Adipose tissue (tissue), 3 donors: ENCODE measurements at regions not wholly inside any gene's neighbourhood (a gene's known extent, or its start where the extent isn't known, plus 50 kb on each side); places are given as distances from the start of the nearest gene placed in this dataset.

Experiments
- H3K27ac ChIP-seq: one replicate; pipeline ENCODE4 v1.5.1; 2013; ENCODE audit warnings: low read depth, low read length
- WGBS, 3 donors: extraction: QIAGEN DNeasy Blood & Tissue Kit; methylation state at CpG; one replicate each; pipeline ENCODE4 v1.1.7; 2013; 5-methylcytosine and 5-hydroxymethylcytosine counted together
- donor health status: healthy with polysubstance abuse.
- donor health status: Bipolar disorder and iron deficiency.
- donor health status: healthy.

DNA sequence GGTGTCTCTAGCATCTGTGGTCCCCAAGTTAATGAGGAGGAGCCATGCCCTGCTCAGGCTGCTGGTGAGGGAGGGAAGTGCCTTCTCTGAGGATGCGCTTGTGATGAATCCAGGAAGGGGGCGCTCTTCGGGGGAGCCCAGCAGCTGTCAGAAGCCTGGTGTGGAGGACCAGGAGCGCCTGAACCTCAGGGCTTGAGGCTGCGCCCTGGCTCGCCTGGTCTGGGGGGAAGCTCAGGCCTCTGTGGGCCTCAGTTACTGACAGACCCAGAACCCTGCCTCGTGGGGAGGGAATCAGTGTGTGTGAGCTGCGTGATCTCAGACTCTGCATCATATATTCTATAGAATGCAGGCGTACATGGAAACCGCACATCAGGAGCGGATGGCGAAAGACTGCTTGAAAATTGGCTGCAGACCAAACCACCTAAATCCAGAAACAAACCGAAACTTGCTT lies 126.1 kb downstream of the SEC14L1 start:
- H3K27ac ChIP-seq: no peak overlapping the region

DNA sequence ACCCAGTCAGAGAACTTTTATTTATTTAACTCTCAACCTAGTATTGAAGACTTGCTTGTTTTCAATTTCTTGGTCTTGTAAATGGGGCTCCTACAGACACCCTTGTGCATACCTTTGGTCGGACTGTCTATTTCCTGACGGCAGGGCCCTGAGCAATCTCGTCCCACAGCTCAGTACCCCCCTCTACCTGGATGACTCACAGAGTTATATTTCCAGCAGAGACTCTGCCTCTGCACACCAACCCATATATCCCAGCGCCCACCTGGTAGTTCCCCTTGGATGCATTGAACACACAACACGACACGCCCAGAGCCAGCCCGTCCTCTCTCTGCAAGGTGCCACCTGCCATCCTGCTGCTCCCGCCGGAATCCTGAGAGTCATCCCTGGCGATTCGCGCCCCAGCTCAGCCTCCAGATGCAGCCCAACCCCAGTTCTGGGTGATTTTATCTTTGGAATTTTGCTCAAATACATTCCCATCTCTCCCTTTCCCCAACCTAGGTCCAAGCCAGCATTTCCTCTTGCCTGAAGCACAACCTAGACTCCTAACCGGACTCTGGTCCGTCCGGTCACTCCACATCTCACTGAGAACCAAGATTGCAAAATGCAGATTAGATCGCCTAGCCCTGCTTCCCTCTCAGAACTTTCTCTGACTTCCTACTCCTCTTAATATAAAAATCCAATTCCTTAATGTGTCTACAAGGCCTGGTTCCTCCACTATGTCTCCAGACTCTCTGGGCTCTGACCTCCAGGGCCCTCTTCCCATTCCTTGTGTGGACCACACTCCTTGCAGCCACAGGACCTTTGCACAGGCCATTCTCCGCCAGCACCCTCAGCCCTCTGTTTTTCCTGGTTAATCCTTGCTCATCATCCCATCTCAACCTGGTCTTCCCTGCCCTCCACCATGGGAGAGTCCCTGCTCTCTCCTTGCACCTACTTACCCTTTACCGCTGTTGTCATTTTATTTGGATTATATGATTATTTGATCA lies 129.2 kb downstream of the SEC14L1 start:
- WGBS, 3 donors: 83 to 90% (median 86%) methylated on average over 18 of the region's 18 CpGs
- H3K27ac ChIP-seq: no peak overlapping the region

More for the DNA sequence above, 126.1 kb downstream of the SEC14L1 start:
- 62 to 80% (median 67%) methylated on average over 13 of the region's 13 CpGs for WGBS, 3 donors

DNA sequence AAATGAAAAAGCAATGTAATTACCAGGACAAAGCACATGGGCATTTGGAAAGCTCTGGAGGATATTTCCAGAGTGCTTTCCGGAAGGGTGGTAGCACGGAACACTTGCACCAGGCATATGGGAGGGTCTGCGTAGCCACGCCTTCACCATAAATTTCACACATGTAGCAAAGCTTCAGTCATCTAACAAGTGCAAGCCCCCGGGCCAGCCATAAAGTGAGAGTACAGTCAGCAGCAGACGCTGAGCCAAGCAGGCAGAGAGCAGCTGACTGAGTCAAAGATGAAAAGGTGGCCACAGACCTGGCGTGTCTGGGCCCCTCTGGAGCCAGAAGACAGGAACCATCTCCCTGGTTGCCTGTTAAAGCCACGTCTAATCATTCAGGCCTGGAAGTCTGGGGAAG lies 130.6 kb downstream of the SEC14L1 start:
- no peak overlapping the region for H3K27ac ChIP-seq
- 87 to 95% (median 92%) methylated on average over 8 of the region's 8 CpGs for WGBS, 3 donors

DNA sequence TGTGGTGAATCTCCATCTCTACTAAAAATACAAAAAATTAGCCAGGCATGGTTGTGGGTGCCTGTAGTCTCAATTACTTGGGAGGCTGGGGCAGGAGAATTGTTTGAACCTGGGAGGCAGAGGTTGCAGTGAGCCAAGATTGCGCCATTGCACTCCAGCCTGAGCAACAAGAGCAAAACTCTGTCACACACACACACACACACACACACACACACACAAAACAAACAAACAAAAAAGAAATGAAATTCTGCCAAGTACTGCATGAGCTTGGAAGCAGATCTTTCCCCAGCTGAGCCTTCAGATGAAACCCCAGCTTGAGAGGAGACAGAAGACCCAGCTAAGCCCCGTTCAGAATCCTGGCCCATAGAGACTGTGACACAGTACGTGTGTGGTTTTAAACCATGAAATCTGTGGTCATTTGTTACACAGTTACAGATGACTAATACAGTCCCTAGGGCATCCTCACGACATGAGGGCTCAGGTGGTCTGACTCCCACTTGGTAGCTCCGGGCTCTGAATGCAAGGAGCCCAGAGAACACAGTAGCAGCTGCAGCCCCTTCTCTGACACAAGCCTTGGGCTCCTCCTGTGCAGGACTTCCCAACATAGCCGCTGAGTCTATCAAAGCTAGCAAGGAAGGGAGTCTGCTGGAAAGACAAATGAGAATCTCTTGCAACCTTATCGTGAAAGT lies 132.8 kb downstream of the SEC14L1 start:
- WGBS, 3 donors: 78 to 84% (median 79%) methylated on average over 7 of the region's 7 CpGs
- no peak overlapping the region for H3K27ac ChIP-seq

DNA sequence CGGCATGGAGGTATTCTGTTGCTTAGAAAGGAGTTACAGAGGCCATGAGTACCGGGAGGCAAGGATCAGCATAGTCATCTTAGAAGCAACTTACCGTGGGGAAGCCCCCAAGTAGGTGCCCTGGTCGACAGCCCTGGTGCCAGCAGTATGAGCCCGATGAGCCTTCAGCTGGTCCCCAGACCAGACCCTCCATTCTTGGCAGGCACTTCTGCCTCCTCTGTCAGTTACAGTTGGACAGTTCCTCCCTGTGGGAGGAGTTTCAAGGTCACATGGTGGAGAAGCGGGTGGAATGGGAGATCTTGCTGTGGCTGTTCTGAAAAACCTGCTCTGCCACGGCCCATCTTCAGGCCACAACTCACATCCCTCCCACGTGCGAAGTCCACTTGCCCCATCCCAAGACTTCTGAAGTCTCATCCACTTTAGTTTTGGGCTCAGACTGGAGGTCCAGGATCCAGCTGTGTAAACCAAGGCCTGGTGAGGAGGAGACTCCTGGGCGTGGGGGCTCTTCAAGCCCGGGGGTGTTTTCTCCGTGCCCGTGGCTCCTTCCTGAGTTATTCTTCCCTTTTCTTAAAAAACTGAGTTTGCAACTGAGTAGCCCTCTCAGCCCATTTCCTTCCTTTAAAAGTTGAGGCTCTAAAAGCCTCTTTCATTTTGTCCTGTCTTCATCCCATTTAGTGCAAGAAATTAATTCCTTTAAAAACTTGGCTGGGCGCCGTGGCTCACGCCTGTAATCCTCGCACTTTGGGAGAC lies 133.5 kb downstream of the SEC14L1 start:
- 73 to 87% (median 76%) methylated on average over 17 of the region's 17 CpGs for WGBS, 3 donors
- H3K27ac ChIP-seq: no peak overlapping the region

DNA sequence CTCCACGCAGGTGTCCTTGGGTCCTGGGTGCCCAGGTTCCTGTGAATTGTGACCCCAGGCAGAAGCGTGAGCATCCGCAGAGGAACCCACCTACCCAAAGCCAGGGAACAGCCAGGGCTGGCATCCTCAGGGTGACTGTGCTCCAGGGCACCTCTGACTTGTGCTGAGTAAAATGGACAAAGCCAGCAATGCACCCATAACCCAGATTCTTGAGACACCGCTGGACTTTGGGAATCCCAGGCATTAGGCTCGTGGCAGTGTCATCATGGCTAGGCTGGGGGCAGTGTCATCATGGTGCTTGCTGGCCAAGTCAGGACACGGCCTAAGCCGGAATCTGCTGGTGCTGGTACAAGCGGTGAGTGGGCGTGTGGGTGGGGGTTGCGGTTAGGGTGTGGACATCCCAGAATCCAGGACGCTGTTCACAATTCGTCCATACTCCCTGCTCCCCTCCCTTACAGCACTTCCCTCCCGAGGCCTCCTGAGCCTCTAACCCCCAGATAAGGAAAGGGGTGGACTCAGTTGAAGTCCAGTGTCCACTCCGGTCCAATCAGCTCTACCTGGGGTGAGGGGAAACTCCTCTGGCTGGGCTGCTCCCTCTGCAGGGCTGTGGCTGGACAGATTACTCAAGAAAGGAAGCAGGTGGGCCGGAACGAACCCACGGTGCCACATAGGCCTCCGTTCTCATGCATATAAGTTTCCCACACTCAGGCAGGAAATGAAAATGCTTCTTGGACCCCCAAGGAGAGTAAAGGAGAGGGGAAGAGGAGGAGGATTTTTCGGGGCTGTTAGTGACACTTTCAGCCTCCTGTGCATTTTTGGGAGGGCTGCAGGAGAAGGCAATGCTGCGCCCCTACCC lies 138.9 kb downstream of the SEC14L1 start:
- H3K27ac ChIP-seq: no peak overlapping the region
- 64 to 86% (median 69%) methylated on average over 20 of the region's 20 CpGs for WGBS, 3 donors

DNA sequence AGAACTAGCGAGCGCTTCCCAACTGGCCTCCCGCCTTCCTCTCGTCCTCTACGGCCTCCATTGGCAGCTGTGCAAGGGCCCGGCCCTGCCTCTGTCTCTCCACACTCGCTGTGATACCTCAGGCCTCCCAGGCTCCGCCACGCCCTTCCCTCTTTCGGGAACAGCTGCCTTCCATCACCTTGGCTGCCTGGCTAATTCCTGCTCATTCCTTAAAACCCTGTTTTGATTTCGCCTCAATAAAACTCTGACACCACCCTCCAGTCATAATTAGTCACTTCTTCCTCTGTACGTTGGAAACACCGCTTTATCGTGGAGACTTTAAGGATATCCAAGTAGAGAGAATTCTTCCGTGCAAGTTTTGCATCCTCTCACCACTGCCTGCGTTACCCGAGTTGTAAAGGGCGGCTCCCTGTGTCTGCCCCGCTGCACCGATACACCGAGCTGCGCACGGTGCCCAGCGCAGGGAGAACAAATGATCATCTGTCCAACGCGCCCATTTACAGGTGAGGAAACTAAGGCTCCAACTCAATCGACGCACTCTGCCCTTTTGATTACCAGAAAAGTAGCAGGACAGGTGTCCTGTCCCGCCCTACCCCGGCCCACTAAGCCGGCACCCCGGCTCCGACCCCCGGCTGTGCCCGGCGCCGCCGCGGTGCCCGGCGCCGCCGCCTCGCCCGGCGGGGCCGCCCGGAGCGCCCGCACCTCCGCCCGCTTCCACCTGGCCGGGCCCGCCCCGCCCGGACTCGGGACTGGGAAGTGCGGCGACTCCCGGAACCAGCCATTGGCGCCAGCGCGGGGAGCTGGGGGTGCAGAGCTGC lies 139.7 kb downstream of the SEC14L1 start:
- WGBS, 3 donors: 13 to 19% (median 16%) methylated on average over 57 to 63 of the region's 63 CpGs
- H3K27ac ChIP-seq: no peak overlapping the region

DNA sequence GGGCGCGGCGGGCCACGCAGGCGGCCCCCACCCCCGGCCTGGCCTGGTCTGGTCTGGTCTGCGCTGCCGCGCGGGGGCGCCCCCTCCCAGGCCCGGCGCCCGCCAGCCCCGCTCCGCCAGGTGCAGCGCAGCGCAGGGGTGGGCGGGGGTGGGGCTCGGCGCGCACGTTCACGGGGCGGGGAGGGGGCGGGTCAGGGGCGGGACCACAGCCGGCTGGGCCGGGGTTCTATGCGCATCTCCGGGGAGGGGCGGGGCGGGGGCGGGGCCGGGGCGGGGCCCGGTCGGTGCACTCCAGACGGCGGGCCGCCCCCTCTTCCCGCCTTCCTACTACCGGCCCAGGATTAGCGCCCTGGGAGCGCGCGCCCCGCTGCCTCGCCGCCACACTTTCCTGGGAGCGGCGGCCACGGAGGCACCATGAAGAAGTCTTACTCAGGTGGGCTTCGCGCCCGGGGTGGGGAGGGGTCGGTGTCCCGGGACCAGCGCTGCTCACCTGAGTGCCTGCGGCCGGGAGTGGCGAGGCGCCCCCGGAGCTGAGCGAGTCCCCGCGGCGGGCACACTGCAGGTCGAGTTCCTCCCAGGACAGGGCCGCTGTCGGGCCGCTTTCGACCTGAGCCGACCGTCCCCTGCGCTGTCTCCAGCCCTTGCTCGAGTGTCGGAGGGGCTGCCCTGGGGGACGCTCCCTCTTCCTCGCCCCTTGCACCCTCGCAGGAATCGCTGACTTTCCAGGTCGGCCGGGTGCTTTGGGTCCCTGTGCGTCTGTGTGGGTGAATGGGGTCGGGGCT lies 140.5 kb downstream of the SEC14L1 start:
- no peak overlapping the region for H3K27ac ChIP-seq
- 1 to 5% (median 2%) methylated on average over 47 to 84 of the region's 86 CpGs for WGBS, 3 donors

DNA sequence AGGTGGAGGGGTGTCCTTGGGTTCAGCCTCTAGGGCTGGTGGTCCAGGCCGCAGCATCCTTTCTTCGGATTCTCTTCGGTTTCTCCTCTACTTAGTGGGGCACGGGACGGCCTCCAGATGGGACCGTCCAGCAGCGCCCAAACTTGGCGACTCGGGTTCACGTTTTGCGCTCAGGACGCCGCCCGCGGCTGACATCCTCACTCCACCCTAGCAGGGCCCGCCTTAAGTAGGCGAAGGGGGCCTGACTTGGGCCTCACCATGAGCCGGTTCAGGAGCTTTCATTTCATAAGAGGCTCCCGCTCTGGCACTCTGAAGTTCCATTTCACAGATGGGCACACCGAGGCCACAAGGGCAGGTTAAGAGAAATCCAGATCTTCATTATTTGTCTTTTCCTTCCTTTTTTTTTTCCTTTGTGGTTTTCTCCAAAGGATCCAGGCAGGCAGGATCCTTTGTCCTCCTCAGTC lies 141.2 kb downstream of the SEC14L1 start:
- WGBS, 3 donors: 46 to 51% (median 47%) methylated on average over 20 of the region's 20 CpGs
- no peak overlapping the region for H3K27ac ChIP-seq

DNA sequence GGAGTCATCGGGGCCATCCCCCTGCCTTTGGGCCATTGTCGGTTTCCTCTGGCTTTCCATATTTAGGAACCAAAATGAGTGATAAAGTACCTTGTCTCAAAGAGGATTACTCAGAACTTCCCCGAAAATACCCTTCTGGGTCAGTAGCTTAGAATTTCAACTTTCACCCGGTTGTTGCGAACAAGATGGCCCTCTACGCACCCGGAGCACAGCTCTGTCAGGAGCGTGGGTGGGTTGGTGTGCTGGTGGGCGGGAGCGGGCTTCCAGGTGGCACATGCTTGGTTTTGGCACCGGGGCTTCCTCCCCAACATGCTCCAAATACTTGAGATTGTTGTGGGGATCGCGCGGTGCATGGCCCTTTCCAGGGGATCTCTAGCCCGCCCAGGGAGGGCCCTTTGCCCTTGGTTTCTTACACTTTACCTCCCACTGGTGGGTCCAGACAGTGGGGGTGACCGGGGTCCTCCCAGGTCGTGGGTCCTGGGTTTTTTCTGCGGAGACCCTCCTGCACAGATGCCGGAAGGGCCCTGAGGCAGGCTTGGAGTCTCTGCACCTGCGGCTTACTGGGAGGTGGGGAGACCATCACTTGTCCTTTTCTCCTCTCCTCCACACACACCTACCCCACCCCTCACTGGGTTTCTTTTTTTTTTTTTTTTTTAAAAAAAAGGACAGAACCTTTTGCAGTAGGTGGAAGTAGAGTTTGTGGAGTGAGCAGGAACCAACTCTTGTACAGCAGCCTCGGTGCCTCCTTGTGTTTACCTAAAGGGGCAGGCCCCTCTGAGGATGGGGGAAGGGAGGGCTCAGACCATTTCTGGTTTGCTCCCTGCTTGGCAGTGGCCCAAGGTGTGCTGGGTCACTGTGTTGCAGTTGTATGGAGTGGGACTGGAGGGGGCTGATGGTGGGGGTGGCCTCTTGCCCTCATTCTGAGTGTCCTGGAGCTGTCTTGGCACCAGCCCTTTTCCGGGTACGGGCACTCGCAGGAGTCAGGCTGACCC lies 142.1 kb downstream of the SEC14L1 start:
- H3K27ac ChIP-seq: no peak overlapping the region
- 72 to 75% (median 74%) methylated on average over 23 to 24 of the region's 24 CpGs for WGBS, 3 donors

DNA sequence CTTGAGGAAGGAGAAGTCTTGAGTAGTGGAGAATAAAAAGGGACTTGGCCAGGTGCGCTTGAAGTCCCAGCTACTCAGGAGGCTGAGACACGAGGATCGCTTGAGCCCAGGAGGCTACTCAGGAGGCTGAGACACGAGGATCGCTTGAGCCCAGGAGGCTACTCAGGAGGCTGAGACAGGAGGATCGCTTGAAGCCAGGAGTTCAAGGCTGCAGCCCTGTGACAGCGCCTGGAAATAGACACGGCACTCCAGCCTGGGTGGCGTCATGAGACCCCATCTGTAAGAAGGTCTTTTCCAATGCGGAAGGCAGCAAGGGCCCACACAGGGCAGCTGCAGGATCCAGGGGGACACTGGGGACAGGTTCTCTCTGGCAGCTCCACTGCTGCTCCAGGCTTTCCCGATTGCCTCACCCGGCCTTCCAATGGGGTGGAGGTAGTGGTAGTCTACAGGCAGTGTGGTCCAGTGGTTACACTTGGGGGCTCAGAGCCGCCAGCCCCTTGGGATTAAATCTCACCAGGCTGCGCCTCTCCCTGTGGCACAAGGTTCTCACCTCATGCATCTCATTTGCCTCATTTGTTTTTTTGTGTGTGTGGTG lies 143.4 kb downstream of the SEC14L1 start:
- 90 to 97% (median 94%) methylated on average over 14 of the region's 14 CpGs for WGBS, 3 donors
- no peak overlapping the region for H3K27ac ChIP-seq

DNA sequence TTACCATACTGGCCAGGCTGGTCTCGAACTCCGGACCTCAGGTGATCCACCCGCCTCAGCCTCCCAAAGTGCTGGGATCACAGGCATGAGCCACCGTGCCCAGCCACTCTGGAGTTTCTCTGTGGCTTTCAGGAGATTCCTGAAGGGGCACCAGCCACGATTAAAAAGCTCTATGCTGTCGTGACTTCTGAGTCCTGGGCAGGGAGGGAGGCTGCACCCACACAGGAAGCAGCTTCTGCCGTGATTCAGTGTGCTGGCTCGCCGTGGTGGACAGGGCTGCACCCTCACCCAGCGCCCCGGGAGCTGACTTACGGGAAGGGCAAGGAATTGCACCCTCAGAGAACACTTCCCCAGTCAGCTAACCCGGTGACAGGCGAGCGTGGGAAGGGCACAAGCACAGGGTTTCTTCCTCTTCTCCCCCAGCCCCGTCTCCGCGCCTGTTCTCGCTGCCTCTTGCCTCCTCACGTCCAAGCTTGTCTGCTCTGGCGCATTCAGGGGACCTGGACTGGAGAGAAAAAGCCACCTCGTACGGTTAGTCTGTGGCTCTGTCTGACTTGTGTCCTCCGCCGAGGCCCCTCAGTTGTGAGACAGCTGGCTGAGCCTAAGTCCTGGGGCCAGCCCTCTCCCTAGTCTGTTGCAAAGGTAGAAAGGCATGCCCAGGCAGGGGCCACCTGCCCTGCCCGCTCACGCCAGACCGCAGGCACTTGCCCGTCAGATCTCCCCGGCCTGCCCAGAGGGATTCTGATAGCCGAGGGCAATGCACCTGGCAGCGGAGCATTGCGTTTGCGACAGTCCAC lies 145.0 kb downstream of the SEC14L1 start:
- 60 to 84% (median 63%) methylated on average over 33 to 34 of the region's 34 CpGs for WGBS, 3 donors

DNA sequence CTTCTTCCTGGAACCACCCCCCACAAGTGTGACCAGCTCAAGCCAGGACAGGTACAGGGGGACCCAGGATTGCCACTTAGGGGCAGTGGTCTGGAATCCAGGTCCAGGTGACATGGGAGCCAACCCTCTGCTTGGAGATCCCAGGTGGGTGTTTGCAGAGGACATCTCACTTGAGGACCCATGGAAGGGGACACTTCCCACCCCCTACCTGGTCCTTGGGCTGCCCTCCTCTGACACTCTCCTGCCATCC lies 145.5 kb downstream of the SEC14L1 start:
- H3K27ac ChIP-seq: no peak overlapping the region

More for the DNA sequence above, 145.0 kb downstream of the SEC14L1 start:
- H3K27ac ChIP-seq: no peak overlapping the region

DNA sequence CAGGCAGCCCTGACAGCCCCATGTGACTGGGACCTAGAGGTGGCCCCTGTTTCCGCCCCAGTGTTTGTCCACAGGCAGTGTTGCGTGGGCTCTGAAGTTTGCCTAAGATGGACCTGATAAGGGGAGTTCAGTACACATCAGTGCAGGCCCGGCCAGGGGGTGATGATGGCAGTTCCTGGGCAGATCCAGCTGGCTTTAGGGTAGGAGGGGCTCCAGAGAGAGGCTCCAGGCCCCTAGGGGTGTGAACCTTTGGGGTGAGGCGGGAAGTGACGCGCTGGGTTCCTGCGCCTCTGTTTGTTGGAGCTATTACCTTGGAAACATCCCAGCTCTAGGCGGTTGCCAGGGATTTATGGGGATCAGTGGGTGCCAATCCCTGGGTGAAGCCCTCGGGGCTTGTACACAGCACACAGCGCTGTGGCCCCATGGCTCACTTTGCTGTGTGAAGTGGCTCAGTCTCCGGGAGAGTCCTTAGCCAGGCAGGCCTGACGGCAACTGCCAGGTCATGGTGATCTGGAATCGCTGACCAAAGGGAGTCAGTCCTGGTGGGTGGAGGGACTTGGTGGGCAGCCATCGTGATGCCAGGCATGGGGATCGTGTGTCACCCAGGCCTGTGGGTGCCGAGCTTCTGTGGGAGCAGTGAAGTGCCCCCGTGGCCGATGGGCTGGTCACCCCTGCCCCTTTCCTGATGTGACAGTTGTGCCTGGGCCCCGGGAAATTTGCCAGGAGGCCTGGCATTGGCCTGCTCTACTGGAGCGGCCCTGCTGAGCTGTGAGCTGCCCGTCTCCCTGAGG lies 146.1 kb downstream of the SEC14L1 start:
- 50 to 85% (median 83%) methylated on average over 20 to 21 of the region's 21 CpGs for WGBS, 3 donors
- no peak overlapping the region for H3K27ac ChIP-seq
